ENCODE measurements at regions not wholly inside any gene's neighbourhood (a gene's known extent, or its start where the extent isn't known, plus 50 kb on each side); places are given as distances from the start of the nearest gene placed in this dataset.
"Not testable (repeated sequence)": the region's sequence is repeated elsewhere in the genome, so short reads cannot be mapped to it uniquely, and the experiment has no call there.

DNA sequence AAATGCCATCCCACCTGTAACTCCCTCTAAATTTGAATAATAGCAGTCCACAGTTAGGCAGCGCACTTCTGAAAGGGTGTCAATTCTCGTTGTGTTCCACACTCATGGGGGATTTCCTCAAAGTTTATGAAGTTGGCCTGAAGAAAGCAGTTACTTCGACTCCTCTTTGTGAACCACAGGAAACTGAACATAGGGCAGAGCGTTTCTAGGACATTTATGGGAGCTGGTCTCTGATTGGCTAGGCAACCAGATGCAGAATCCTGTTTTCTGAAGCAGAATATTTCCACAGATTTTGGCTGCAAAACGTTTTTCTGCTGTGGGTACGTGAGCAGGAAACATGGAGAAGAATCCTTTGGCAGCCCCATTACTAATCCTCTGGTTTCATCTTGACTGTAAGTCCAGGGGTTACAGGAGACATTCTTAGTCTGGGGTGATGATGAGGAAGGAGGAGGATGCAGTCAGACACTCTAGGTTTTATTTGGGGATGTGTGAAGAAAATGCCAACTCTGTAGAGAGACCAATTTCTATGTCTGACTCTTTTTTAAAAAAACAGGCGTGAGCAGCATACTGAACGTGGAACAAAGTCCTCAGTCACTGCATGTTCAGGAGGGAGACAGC is 431.5 kb upstream of the OR4E1 start:
- CTCF ChIA-PET: no interaction called here
- TF ChIP-seq EZH2 (IDR thresholded peaks at IDR 0.05; ENCODE audit: low read length, unreplicated experiment): no peak
- intact Hi-C loops (cut with micrococcal nuclease): no loop called here

DNA sequence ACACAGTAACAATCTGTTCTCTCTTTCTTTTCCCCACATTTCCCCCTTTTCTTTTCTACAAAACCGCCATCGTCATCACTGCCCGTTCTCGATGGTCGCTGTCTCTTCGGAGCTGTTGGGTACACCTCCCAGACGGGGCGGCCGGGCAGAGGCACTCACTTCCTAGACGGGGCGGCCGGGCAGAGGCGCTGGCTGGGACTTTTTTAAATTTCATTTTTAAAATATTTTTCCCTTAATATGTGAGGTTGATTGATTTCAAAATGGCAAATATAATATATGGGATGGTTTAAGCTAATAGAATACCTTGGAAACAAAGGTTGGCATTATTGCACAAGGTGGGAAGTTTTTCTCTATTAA is 427.1 kb upstream of the OR4E1 start:
- CTCF ChIA-PET: interaction anchor here (0.5 to 1.0 kb wide), 10 partner anchors 12 to 186 kb away, joined by 3 to 31 read pairs (median 4); no protein-coding TSS in a partner anchor
- H3K27me3 ChIP-seq (ENCODE audit: low read length): peaks cover 37% of the 10 kb centered on the region
- H3K4me1 ChIP-seq (ENCODE audit: insufficient read depth, low read length); H3K36me3 ChIP-seq (ENCODE audit: low read depth, low read length); POLR2A ChIA-PET (ENCODE audit: unreplicated experiment); H3K4me3 ChIP-seq (ENCODE audit: low read length); ATAC-seq; H2AFZ ChIP-seq (ENCODE audit: low read length); BruUV-seq (replicated peaks); H4K20me1 ChIP-seq (ENCODE audit: low read length); H3K4me2 ChIP-seq (ENCODE audit: low read length); DNase-seq; H3K9ac ChIP-seq (ENCODE audit: low read length); H3K9me2 ChIP-seq (replicated peaks; ENCODE audit: low read length); H3F3A ChIP-seq (ENCODE audit: low read length, unreplicated experiment); H3K27ac ChIP-seq (ENCODE audit: low read length); H3K9me3 ChIP-seq (ENCODE audit: low read length); H3K79me2 ChIP-seq (ENCODE audit: low read length): not testable (repeated sequence)
- intact Hi-C loops (cut with micrococcal nuclease): loop anchor here (1.0 to 5.0 kb wide), 2 partner anchors 16 to 183 kb away; no protein-coding TSS in a partner anchor

More for the DNA sequence above, 431.5 kb upstream of the OR4E1 start:
- POLR2A ChIA-PET (ENCODE audit: unreplicated experiment): no interaction called here
- no peak overlapping the region for H3K4me2 ChIP-seq (ENCODE audit: low read length)
- H3K9ac ChIP-seq (ENCODE audit: low read length): no peak overlapping the region
- BruUV-seq (replicated peaks): no TSS peak
- no peaks in the 10 kb centered on the region for H3K79me2 ChIP-seq (ENCODE audit: low read length)
- no peak overlapping the region for H3K27ac ChIP-seq (ENCODE audit: low read length)
- no peak overlapping the region for H2AFZ ChIP-seq (ENCODE audit: low read length)
- DNase-seq (no peak), ATAC-seq (no peak)
- H3K27me3 ChIP-seq (ENCODE audit: low read length): peaks cover 30% of the 10 kb centered on the region
- no peak overlapping the region for H3K4me3 ChIP-seq (ENCODE audit: low read length)
- no peaks in the 10 kb centered on the region for H3K4me1 ChIP-seq (ENCODE audit: insufficient read depth, low read length)
- no peaks in the 10 kb centered on the region for H4K20me1 ChIP-seq (ENCODE audit: low read length)
- H3K36me3 ChIP-seq (ENCODE audit: low read depth, low read length): no peaks in the 10 kb centered on the region
- H3K9me2 ChIP-seq (replicated peaks; ENCODE audit: low read length): no peaks in the 10 kb centered on the region
- H3K9me3 ChIP-seq (ENCODE audit: low read length): no peaks in the 10 kb centered on the region
- no peaks in the 10 kb centered on the region for H3F3A ChIP-seq (ENCODE audit: low read length, unreplicated experiment)

DNA sequence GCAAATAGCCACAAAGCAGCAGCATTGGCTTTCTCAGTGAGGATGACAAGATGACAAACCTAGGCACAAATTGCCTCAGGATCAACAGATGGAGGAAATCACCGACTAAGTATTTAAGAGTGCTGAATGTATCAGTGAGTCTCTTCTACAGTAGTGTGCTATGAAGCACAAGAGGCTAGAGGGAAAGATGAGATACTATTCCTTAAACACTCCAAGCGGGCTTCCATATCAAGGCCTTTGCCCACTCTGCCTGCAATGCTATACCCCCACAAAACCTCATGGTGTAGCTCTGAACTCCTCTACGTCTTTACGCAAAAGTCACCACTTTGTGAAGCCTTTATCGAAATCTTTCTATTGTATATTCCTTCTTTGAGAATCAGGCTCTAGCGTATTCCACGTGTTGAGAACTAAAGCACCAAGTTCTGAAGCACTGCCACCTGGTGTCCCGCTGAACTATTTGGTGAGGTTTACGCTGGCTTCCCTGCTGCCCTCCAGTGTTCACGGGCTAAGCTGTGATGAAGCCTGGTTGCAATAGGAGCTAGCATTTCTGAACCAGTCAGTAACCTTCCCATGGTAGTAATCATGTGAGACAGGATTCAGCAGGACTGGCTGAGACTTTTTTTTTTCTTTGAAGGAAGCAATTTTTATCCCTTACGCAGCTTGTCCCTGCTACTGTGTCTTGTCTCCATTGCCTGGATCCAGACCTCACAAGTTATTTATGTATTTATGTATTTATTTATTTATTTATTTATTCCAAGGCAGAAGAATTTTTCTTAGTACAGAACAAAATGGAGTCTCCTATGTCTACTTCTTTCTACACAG is 426.5 kb upstream of the OR4E1 start:
- no peaks in the 10 kb centered on the region for H3K36me3 ChIP-seq (ENCODE audit: low read depth, low read length)
- H3K9me2 ChIP-seq (replicated peaks; ENCODE audit: low read length): no peaks in the 10 kb centered on the region
- H4K20me1 ChIP-seq (ENCODE audit: low read length): no peaks in the 10 kb centered on the region
- no peak overlapping the region for H3K27ac ChIP-seq (ENCODE audit: low read length)
- ChIA-PET POLR2A (ENCODE audit: unreplicated experiment) (no interaction called here), CTCF (interaction anchor here (0.5 to 1.0 kb wide), 9 partner anchors 12 to 185 kb away, joined by 3 to 31 read pairs (median 4); no protein-coding TSS in a partner anchor)
- TF ChIP-seq, protein P1, sequence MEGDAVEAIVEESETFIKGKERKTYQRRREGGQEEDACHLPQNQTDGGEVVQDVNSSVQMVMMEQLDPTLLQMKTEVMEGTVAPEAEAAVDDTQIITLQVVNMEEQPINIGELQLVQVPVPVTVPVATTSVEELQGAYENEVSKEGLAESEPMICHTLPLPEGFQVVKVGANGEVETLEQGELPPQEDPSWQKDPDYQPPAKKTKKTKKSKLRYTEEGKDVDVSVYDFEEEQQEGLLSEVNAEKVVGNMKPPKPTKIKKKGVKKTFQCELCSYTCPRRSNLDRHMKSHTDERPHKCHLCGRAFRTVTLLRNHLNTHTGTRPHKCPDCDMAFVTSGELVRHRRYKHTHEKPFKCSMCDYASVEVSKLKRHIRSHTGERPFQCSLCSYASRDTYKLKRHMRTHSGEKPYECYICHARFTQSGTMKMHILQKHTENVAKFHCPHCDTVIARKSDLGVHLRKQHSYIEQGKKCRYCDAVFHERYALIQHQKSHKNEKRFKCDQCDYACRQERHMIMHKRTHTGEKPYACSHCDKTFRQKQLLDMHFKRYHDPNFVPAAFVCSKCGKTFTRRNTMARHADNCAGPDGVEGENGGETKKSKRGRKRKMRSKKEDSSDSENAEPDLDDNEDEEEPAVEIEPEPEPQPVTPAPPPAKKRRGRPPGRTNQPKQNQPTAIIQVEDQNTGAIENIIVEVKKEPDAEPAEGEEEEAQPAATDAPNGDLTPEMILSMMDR (conservative IDR thresholded peaks at IDR 0.05; ENCODE audit: low read depth, low read length): peak; percentile 95
- TF ChIP-seq EZH2 (IDR thresholded peaks at IDR 0.05; ENCODE audit: low read length, unreplicated experiment): no peak
- no peak overlapping the region for H3K4me3 ChIP-seq (ENCODE audit: low read length)
- no peak overlapping the region for H3K4me2 ChIP-seq (ENCODE audit: low read length)
- no TSS peak for BruUV-seq (replicated peaks)
- peak; percentile 100 for ATAC-seq
- no peaks in the 10 kb centered on the region for H3F3A ChIP-seq (ENCODE audit: low read length, unreplicated experiment)
- intact Hi-C loops (cut with micrococcal nuclease): loop anchor here (1.0 to 5.0 kb wide), 2 partner anchors 16 to 183 kb away; no protein-coding TSS in a partner anchor
- H3K9ac ChIP-seq (ENCODE audit: low read length): no peak overlapping the region
- H3K4me1 ChIP-seq (ENCODE audit: insufficient read depth, low read length): no peaks in the 10 kb centered on the region
- H3K9me3 ChIP-seq (ENCODE audit: low read length): no peaks in the 10 kb centered on the region
- H2AFZ ChIP-seq (ENCODE audit: low read length): peak overlapping the region; percentile 39; the same call in 1 of the 2 replicates
- peaks cover 32% of the 10 kb centered on the region for H3K27me3 ChIP-seq (ENCODE audit: low read length)
- no peaks in the 10 kb centered on the region for H3K79me2 ChIP-seq (ENCODE audit: low read length)
- DNase-seq: peak; percentile 86
